HG03571 (cell line): ENCODE measurements at regions not wholly inside any gene's neighbourhood (a gene's known extent, or its start where the extent isn't known, plus 50 kb on each side); places are given as distances from the start of the nearest gene placed in this dataset.

Source experiments
- ATAC-seq: cut with Tn5 transposase; IDR thresholded peaks from one replicate; pipeline ENCODE4 v1.9.1; 2021; ENCODE audit not compliant: unreplicated experiment

- ATAC-seq, result no peak
These were observed 311.5 kb upstream of the PDE4D start for GRCh38 chr5:60205071-60205470.

GRCh38 chr5:60196385-60197113, 303.0 kb upstream of the PDE4D start:
- ATAC-seq, result no peak

- ATAC-seq, result no peak
These were observed 302.0 kb upstream of the PDE4D start for GRCh38 chr5:60195551-60195950.

GRCh38 chr5:60195083-60195482, 301.6 kb upstream of the PDE4D start:
- ATAC-seq, result no peak

- ATAC-seq, result no peak
These were observed 291.9 kb upstream of the PDE4D start for GRCh38 chr5:60185231-60186099.

GRCh38 chr5:60184606-60185005, 291.1 kb upstream of the PDE4D start:
- no peak for ATAC-seq

- no peak for ATAC-seq
These were observed 290.4 kb upstream of the PDE4D start for GRCh38 chr5:60183881-60184280.

GRCh38 chr5:60178101-60178500, 284.6 kb upstream of the PDE4D start:
- no peak for ATAC-seq

- ATAC-seq, result no peak
These were observed 284.1 kb upstream of the PDE4D start for GRCh38 chr5:60177596-60177995.

- no peak for ATAC-seq
These were observed 280.1 kb upstream of the PDE4D start for GRCh38 chr5:60173667-60174066.

GRCh38 chr5:60163762-60164161, 270.2 kb upstream of the PDE4D start:
- ATAC-seq, result no peak

GRCh38 chr5:60162441-60162840, 268.9 kb upstream of the PDE4D start:
- ATAC-seq, result no peak

GRCh38 chr5:60161340-60161934, 267.9 kb upstream of the PDE4D start:
- ATAC-seq, result no peak

GRCh38 chr5:60149081-60149480, 255.6 kb upstream of the PDE4D start:
- no peak for ATAC-seq

GRCh38 chr5:60148366-60148765, 254.8 kb upstream of the PDE4D start:
- ATAC-seq, result no peak

- no peak for ATAC-seq
These were observed 254.3 kb upstream of the PDE4D start for GRCh38 chr5:60147791-60148190.

- ATAC-seq, result no peak
These were observed 250.5 kb upstream of the PDE4D start for GRCh38 chr5:60143942-60144549.

GRCh38 chr5:60141119-60141518, 247.6 kb upstream of the PDE4D start:
- ATAC-seq, result no peak

- no peak for ATAC-seq
These were observed 243.3 kb upstream of the PDE4D start for GRCh38 chr5:60136841-60137240.

- ATAC-seq, result no peak
These were observed 238.0 kb upstream of the PDE4D start for GRCh38 chr5:60131504-60131903.

GRCh38 chr5:60125636-60126035, 232.1 kb upstream of the PDE4D start:
- no peak for ATAC-seq
